OCI-LY1 (cell line): ENCODE measurements at regions not wholly inside any gene's neighbourhood (a gene's known extent, or its start where the extent isn't known, plus 50 kb on each side); places are given as distances from the start of the nearest gene placed in this dataset.

Source experiments
- H2AFZ ChIP-seq: fragments of 200-600 bp; sonication (generic), shearing (Covaris generic); 2 replicates; pipeline ENCODE4 v1.6.0; 2014; ENCODE audit warnings: antibody characterized with exemption, mild to moderate bottlenecking, low read length
- H3F3A ChIP-seq: fragments of 200-600 bp; sonication (generic), shearing (Covaris generic); 2 replicates; pipeline ENCODE4 v1.6.0; 2014; ENCODE audit warnings: mild to moderate bottlenecking, antibody characterized with exemption, low read length, moderate library complexity; ENCODE audit not compliant: insufficient read depth
- H3K27ac ChIP-seq: fragments of 200-600 bp; sonication (generic); 2 replicates; pipeline ENCODE4 v1.5.1; 2014; ENCODE audit warnings: low read length, mixed run types, mild to moderate bottlenecking, low read depth; ENCODE audit not compliant: poor library complexity, severe bottlenecking
- H3K27me3 ChIP-seq: fragments of 200-600 bp; sonication (generic); 2 replicates; pipeline ENCODE4 v1.6.0; 2014; ENCODE audit warnings: antibody characterized with exemption, mild to moderate bottlenecking, low read length, moderate library complexity; ENCODE audit not compliant: insufficient read depth
- H3K36me3 ChIP-seq: fragments of 200-600 bp; sonication (generic); 2 replicates; pipeline ENCODE4 v1.6.1; 2014; ENCODE audit warnings: mild to moderate bottlenecking, antibody characterized with exemption, low read length, moderate library complexity, mixed read lengths; ENCODE audit not compliant: insufficient read depth
- H3K4me1 ChIP-seq: fragments of 200-600 bp; sonication (generic); 2 replicates; pipeline ENCODE4 v1.5.1; 2014; ENCODE audit warnings: mild to moderate bottlenecking, low read length, moderate library complexity; ENCODE audit not compliant: insufficient read depth, severe bottlenecking
- H3K4me2 ChIP-seq: fragments of 200-600 bp; sonication (generic), shearing (Covaris generic); 2 replicates; pipeline ENCODE4 v1.6.1; 2014; ENCODE audit warnings: low read length
- H3K4me3 ChIP-seq: fragments of 200-600 bp; sonication (generic); 2 replicates; pipeline ENCODE4 v1.5.1; 2014; ENCODE audit warnings: low read length, low read depth, mild to moderate bottlenecking, mixed read lengths; ENCODE audit not compliant: poor library complexity, severe bottlenecking
- H3K79me2 ChIP-seq: fragments of 200-600 bp; shearing (Covaris generic); 2 replicates; pipeline ENCODE4 v1.6.1; 2016; ENCODE audit warnings: mixed run types, low read length, mixed read lengths; ENCODE audit not compliant: insufficient read depth
- H3K9ac ChIP-seq: fragments of 200-600 bp; sonication (generic), shearing (Covaris generic); 2 replicates; pipeline ENCODE4 v1.6.1; 2014; ENCODE audit warnings: mild to moderate bottlenecking, low read length, mixed read lengths
- H3K9me2 ChIP-seq: fragments of 200-600 bp; sonication (generic), shearing (Covaris generic); 2 replicates; pipeline ENCODE4 v1.6.1; 2014; ENCODE audit warnings: low read depth, mild to moderate bottlenecking, low read length, mixed read lengths
- H3K9me3 ChIP-seq: fragments of 200-600 bp; shearing (Covaris generic); 2 replicates; pipeline ENCODE4 v1.6.1; 2014; ENCODE audit warnings: low read length, mixed read lengths
- H4K20me1 ChIP-seq: fragments of 200-600 bp; sonication (generic), shearing (Covaris generic); 2 replicates; pipeline ENCODE4 v1.6.0; 2016; ENCODE audit warnings: mild to moderate bottlenecking, low read length; ENCODE audit not compliant: insufficient read depth
- EZH2 ChIP-seq: fragments of 200-600 bp; sonication (generic), shearing (Covaris generic); IDR thresholded peaks from 2 replicates; pipeline ENCODE4 v1.8.0; 2017; ENCODE audit warnings: borderline replicate concordance, mixed run types, mild to moderate bottlenecking, antibody characterized with exemption, low read length, moderate library complexity, mixed read lengths
- TF ChIP-seq, protein P1 (sequence below): fragments of 200-600 bp; sonication (generic), shearing (Covaris generic); IDR thresholded peaks from 2 replicates; pipeline ENCODE4 v1.5.1; 2017; ENCODE audit warnings: mild to moderate bottlenecking, antibody characterized with exemption, low read length, moderate library complexity, mixed read lengths

DNA sequence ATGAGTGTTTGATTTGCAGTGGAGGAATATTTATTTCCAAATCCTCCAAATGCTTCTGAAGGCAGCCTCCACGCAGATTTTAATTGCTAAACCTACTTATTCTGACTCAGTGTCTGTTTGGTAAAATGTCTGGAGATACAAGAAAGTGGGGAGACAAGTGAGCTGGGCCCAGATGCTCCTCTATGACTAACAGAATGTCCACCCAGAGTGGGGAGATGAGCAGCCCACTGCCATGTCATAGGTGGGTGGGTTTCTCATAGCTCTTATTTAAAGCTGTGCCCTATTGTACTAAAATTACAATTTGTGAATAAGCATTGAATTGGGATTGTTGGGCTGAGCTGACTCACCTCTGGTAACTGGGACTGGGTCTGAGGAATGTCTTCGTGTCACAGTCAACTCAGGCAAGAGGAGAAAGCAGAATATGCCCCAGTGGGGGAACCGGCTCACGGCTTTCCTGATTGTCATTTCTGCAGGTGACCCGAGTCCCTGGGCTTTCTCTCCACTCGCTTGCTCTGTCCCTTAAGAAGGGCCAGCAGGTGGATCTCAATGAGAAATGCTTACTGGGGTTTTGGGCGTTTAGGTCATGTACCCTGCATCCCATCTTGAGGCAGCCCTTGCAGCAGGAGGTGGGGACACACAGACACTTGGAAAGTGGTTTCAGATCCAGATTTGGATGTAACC, 116.3 kb upstream of the SPRED2 start:
- Histone ChIP-seq H3K4me2 (no peak overlapping the region), H3K9ac (no peak overlapping the region), H3F3A (no peaks in the 10 kb centered on the region), H3K4me3 (no peak overlapping the region), H3K27me3 (no peaks in the 10 kb centered on the region), H3K79me2 (no peaks in the 10 kb centered on the region), H3K36me3 (no peaks in the 10 kb centered on the region), H3K9me2 (no peaks in the 10 kb centered on the region), H2AFZ (no peak overlapping the region), H4K20me1 (no peaks in the 10 kb centered on the region), H3K4me1 (peaks cover 26% of the 10 kb centered on the region), H3K27ac (no peak overlapping the region), H3K9me3 (no peaks in the 10 kb centered on the region)
- no peak for TF ChIP-seq EZH2
- TF ChIP-seq, protein P1, sequence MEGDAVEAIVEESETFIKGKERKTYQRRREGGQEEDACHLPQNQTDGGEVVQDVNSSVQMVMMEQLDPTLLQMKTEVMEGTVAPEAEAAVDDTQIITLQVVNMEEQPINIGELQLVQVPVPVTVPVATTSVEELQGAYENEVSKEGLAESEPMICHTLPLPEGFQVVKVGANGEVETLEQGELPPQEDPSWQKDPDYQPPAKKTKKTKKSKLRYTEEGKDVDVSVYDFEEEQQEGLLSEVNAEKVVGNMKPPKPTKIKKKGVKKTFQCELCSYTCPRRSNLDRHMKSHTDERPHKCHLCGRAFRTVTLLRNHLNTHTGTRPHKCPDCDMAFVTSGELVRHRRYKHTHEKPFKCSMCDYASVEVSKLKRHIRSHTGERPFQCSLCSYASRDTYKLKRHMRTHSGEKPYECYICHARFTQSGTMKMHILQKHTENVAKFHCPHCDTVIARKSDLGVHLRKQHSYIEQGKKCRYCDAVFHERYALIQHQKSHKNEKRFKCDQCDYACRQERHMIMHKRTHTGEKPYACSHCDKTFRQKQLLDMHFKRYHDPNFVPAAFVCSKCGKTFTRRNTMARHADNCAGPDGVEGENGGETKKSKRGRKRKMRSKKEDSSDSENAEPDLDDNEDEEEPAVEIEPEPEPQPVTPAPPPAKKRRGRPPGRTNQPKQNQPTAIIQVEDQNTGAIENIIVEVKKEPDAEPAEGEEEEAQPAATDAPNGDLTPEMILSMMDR = no peak

DNA sequence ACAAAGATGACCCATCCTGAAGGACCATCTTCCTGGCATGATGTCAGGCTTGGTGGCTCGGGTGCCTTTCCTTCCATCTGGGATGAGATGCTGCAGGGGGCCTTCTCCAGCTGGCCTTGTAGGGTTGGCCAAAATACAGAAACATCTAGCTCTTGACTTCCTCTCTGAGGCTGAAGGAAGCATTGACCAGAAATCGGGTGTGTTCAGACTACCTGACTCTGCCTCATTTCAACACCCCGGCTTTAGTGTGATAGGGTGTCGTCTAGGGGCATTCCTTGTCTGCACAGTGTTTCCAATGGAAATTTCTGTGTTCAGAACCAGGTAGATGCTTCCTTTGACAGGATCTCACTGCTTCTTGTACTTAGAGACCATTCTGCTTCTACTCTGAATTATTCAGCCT, 115.7 kb upstream of the SPRED2 start:
- Histone ChIP-seq H3K4me2 (no peak overlapping the region), H3K27me3 (no peaks in the 10 kb centered on the region)

GRCh38 chr2:65545837-65546805, 113.7 kb upstream of the SPRED2 start:
- Histone ChIP-seq H3K36me3 (no peaks in the 10 kb centered on the region), H3K9me3 (no peaks in the 10 kb centered on the region), H3K9me2 (no peaks in the 10 kb centered on the region), H3K4me1 (peaks cover 23% of the 10 kb centered on the region), H3K79me2 (no peaks in the 10 kb centered on the region), H3K4me2 (no peak overlapping the region), H3F3A (no peaks in the 10 kb centered on the region), H3K27me3 (no peaks in the 10 kb centered on the region), H4K20me1 (no peaks in the 10 kb centered on the region), H3K4me3 (no peak overlapping the region), H3K9ac (no peak overlapping the region), H3K27ac (no peak overlapping the region), H2AFZ (no peak overlapping the region)
- TF ChIP-seq, protein P1 = no peak
- no peak for TF ChIP-seq EZH2

More for the DNA sequence above, 115.7 kb upstream of the SPRED2 start:
- Histone ChIP-seq H3K36me3 (no peaks in the 10 kb centered on the region), H3K79me2 (no peaks in the 10 kb centered on the region), H3K27ac (no peak overlapping the region), H4K20me1 (no peaks in the 10 kb centered on the region), H3F3A (no peaks in the 10 kb centered on the region), H3K9me2 (no peaks in the 10 kb centered on the region), H2AFZ (no peak overlapping the region), H3K9ac (no peak overlapping the region), H3K4me1 (peaks cover 29% of the 10 kb centered on the region), H3K9me3 (no peaks in the 10 kb centered on the region), H3K4me3 (no peak overlapping the region)
- no peak for TF ChIP-seq EZH2
- TF ChIP-seq, protein P1 = no peak
